ENCODE measurements at regions not wholly inside any gene's neighbourhood (a gene's known extent, or its start where the extent isn't known, plus 50 kb on each side); places are given as distances from the start of the nearest gene placed in this dataset.

DNA sequence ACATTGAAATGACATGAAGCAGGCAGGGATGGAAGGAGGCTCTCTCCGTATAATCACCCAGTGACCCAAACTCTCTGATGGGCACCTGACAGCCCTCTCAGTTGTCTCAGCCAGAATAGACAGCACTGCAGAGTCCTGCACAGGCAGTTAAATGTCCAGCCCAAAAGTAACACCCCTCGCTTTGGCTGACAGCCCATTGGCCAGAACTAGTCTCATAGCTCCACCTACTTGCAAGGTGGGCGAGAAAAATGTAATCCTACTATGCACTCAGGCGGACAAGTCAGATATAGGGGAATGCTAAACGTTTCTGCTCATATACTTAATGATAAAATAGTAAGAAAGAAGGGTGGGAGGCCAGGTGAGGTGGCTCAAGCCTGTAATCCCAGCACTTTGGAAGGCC is 393.5 kb upstream of the JARID2 start:
- no peak for TF ChIP-seq RAD21 (conservative IDR thresholded peaks at IDR 0.05)
- TF ChIP-seq, protein P1, sequence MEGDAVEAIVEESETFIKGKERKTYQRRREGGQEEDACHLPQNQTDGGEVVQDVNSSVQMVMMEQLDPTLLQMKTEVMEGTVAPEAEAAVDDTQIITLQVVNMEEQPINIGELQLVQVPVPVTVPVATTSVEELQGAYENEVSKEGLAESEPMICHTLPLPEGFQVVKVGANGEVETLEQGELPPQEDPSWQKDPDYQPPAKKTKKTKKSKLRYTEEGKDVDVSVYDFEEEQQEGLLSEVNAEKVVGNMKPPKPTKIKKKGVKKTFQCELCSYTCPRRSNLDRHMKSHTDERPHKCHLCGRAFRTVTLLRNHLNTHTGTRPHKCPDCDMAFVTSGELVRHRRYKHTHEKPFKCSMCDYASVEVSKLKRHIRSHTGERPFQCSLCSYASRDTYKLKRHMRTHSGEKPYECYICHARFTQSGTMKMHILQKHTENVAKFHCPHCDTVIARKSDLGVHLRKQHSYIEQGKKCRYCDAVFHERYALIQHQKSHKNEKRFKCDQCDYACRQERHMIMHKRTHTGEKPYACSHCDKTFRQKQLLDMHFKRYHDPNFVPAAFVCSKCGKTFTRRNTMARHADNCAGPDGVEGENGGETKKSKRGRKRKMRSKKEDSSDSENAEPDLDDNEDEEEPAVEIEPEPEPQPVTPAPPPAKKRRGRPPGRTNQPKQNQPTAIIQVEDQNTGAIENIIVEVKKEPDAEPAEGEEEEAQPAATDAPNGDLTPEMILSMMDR (IDR thresholded peaks at IDR 0.05; ENCODE audit: poor library complexity, severe bottlenecking), result no peak
